Fibroblast of lung (primary cell): ENCODE measurements at regions not wholly inside any gene's neighbourhood (a gene's known extent, or its start where the extent isn't known, plus 50 kb on each side); places are given as distances from the start of the nearest gene placed in this dataset.

Source experiments
- CTCF ChIP-seq, 2 donors: IDR thresholded peaks in 1 of 2; conservative IDR thresholded peaks in 1 of 2; 1 replicate in 1 of 2; 2 replicates in 1 of 2; pipeline ENCODE4 v1.5.1; 2011 to 2012; ENCODE audit warnings: low read length in 2 of 2, control low read depth in 1 of 2, inconsistent platforms in 1 of 2, low read depth in 1 of 2, mild to moderate bottlenecking in 1 of 2
- EZH2 ChIP-seq: IDR thresholded peaks from 2 replicates; pipeline ENCODE4 v1.5.1; 2012; ENCODE audit warnings: low read length, control low read depth, mild to moderate bottlenecking; ENCODE audit errors: missing control alignments

- TF ChIP-seq CTCF (conservative IDR thresholded peaks at IDR 0.05 in 1 of 2, IDR thresholded peaks at IDR 0.05 in 1 of 2; ENCODE audit: low read depth in 1 of 2, low read length in 2 of 2): no peak
- no peak for TF ChIP-seq EZH2
Observed at GRCh38 chr5:58198330-58198729, 261.6 kb downstream of the PLK2 start.
